Neural cell (in vitro differentiated cells): ENCODE measurements at regions not wholly inside any gene's neighbourhood (a gene's known extent, or its start where the extent isn't known, plus 50 kb on each side); places are given as distances from the start of the nearest gene placed in this dataset.

Experiments used
- EP300 ChIP-seq: fragments of 450-650 bp; conservative IDR thresholded peaks from 2 replicates; pipeline ENCODE4 v1.6.1; 2014; ENCODE audit warnings: antibody characterized with exemption, mild to moderate bottlenecking, moderate library complexity; ENCODE audit not compliant: poor library complexity, severe bottlenecking
- TF ChIP-seq, protein P1 (sequence below): fragments of 450-650 bp; IDR thresholded peaks from 2 replicates; pipeline ENCODE4 v1.5.1; 2014; ENCODE audit warnings: antibody characterized with exemption, mild to moderate bottlenecking, moderate library complexity; ENCODE audit not compliant: poor library complexity, severe bottlenecking

DNA sequence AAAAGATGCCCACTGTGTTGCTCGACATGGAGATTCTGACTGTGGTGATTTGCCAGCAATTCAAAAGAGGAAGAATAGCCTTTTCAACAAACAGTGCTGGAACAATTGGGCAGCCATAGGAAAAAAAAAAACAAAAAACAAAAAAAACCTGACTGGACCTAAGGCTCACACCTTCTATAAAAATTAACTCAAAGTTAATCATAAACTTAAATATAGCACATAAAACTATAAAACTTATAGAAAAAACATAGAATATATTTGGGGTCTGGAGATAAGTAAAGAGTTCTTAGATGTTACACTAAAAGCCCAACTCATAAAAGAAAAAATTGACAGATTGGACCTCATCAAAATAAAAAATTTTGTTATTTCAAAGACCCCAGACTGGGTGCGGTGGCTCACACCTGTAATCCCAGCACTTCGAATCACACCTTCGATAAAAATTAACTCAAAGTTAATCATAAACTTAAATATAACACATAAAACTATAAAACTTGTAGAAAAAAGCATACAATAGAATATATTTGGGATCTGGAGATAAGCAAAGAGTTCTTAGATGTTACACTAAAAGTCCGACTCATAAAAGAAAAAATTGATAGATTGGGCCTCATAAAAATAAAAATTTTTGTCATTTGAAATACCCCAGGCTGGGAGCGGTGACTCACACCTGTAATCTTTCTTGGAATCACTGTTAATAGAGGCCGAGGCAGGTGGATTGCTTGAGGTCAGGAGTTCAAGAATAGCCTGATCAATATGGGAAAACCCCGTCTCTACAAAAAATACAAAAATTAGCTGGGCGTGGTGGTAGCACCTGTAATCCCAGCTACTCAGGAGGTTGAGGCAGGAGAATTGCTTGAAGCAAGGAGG lies 115.6 kb upstream of the FAM83B start:
- no peak for TF ChIP-seq EP300
- TF ChIP-seq, protein P1, sequence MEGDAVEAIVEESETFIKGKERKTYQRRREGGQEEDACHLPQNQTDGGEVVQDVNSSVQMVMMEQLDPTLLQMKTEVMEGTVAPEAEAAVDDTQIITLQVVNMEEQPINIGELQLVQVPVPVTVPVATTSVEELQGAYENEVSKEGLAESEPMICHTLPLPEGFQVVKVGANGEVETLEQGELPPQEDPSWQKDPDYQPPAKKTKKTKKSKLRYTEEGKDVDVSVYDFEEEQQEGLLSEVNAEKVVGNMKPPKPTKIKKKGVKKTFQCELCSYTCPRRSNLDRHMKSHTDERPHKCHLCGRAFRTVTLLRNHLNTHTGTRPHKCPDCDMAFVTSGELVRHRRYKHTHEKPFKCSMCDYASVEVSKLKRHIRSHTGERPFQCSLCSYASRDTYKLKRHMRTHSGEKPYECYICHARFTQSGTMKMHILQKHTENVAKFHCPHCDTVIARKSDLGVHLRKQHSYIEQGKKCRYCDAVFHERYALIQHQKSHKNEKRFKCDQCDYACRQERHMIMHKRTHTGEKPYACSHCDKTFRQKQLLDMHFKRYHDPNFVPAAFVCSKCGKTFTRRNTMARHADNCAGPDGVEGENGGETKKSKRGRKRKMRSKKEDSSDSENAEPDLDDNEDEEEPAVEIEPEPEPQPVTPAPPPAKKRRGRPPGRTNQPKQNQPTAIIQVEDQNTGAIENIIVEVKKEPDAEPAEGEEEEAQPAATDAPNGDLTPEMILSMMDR = no peak
